ENCODE measurements at regions not wholly inside any gene's neighbourhood (a gene's known extent, or its start where the extent isn't known, plus 50 kb on each side); places are given as distances from the start of the nearest gene placed in this dataset.

DNA sequence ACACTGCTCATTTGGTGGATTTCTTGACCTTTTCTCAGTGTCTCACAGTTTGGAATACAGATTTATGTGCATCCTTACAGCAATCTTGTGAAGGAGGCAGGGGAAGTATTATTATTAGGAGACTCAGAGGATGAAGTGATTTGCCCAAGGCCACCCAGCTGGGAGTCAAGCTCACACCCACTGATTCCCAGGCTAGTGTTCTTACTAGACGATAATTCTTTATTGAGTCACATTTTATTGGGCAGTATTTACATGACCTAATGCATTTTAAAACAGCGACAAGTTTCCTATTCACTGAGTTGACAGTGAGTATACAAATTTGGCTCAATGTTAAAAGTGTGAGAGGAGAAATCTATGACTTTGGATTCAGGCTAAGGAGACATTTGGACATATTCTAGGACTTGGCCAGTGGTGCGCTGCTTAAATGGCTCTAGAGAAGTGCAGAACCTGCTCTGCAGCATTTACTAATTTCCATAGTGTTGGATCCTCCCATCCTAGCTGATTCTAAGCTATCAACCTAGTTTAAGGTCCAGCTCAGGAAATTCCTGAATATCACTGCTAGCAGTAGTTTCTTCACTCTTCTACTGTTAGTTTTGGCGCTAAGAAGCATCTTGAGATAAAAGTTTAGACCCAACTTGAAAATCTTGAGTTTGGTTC, 199.3 kb downstream of the MTX2 start:
- H3K9me3 ChIP-seq = no peaks in the 10 kb centered on the region
- TF ChIP-seq CTCF (IDR thresholded peaks at IDR 0.05; ENCODE audit: low read depth, low read length) = no peak
- no peaks in the 10 kb centered on the region for H3K4me1 ChIP-seq
- DNase-seq = no peak
- H3K27me3 ChIP-seq = no peaks in the 10 kb centered on the region
- no peak overlapping the region for H3K4me3 ChIP-seq (ENCODE audit: low read depth, low read length)
- no peaks in the 10 kb centered on the region for H3K36me3 ChIP-seq

- Histone ChIP-seq H3K4me1 (no peaks in the 10 kb centered on the region), H3K36me3 (no peaks in the 10 kb centered on the region), H3K27me3 (no peaks in the 10 kb centered on the region), H3K9me3 (no peaks in the 10 kb centered on the region), H3K4me3 (ENCODE audit: low read depth, low read length) (no peak overlapping the region)
- no peak for DNase-seq
- TF ChIP-seq CTCF (IDR thresholded peaks at IDR 0.05; ENCODE audit: low read depth, low read length) = no peak
Observed at GRCh38 chr2:176470713-176471112, 201.5 kb downstream of the MTX2 start.

GRCh38 chr2:176471949-176472348, 202.7 kb downstream of the MTX2 start:
- Histone ChIP-seq H3K36me3 (no peaks in the 10 kb centered on the region), H3K9me3 (no peaks in the 10 kb centered on the region), H3K4me1 (no peaks in the 10 kb centered on the region), H3K27me3 (no peaks in the 10 kb centered on the region), H3K4me3 (ENCODE audit: low read depth, low read length) (no peak overlapping the region)
- DNase-seq = no peak
- TF ChIP-seq CTCF (IDR thresholded peaks at IDR 0.05; ENCODE audit: low read depth, low read length) = no peak

DNA sequence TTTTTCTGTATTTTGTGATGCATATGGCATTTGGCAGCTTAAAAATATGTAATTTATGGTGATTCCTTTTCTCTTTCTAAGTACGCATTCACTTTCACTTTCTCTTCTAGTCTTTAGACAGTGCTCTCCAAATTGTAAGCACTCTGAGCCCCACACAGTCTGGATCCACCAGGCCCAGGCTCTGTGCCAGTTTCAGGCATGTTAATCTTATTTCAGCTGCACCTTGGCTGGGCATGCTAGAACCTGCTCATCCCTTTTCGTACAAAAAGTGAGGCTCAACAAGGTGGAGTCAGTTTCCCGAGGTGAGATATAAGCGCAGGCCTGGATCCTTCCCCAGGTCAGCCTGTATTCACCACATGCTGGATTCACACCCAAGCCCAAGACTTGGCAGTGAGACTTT, 203.9 kb downstream of the MTX2 start:
- H3K36me3 ChIP-seq = no peaks in the 10 kb centered on the region
- no peaks in the 10 kb centered on the region for H3K27me3 ChIP-seq
- no peaks in the 10 kb centered on the region for H3K4me1 ChIP-seq
- H3K9me3 ChIP-seq = no peaks in the 10 kb centered on the region
- DNase-seq = peak; percentile 12
- no peak overlapping the region for H3K4me3 ChIP-seq (ENCODE audit: low read depth, low read length)
- TF ChIP-seq CTCF (IDR thresholded peaks at IDR 0.05; ENCODE audit: low read depth, low read length) = no peak

DNA sequence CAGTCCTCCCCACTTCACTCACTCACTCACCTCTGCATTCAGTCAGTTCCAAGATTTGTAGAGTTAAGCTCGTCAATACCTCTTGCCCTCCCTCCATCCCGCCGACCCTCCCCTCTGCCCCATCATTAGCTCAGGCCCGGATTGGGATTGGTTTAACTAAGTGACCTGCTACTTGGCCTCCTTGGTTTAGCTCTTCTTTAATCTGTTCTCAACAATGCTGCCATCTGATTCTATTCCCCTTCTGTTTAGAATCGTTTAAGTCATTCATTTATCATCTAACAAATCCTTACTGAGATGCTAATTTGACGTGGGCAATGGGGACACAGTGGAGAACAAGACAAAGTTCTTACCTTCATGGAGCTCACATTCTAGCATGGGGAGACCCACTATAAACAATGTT, 204.6 kb downstream of the MTX2 start:
- no peak for DNase-seq
- no peak for TF ChIP-seq CTCF (IDR thresholded peaks at IDR 0.05; ENCODE audit: low read depth, low read length)
- Histone ChIP-seq H3K36me3 (no peaks in the 10 kb centered on the region), H3K9me3 (no peaks in the 10 kb centered on the region), H3K4me1 (no peaks in the 10 kb centered on the region), H3K4me3 (ENCODE audit: low read depth, low read length) (no peak overlapping the region), H3K27me3 (no peaks in the 10 kb centered on the region)

- Histone ChIP-seq H3K4me3 (ENCODE audit: low read depth, low read length) (no peak overlapping the region), H3K9me3 (no peaks in the 10 kb centered on the region), H3K27me3 (no peaks in the 10 kb centered on the region), H3K36me3 (no peaks in the 10 kb centered on the region), H3K4me1 (no peaks in the 10 kb centered on the region)
- TF ChIP-seq CTCF (IDR thresholded peaks at IDR 0.05; ENCODE audit: low read depth, low read length) = no peak
- no peak for DNase-seq
Observed at GRCh38 chr2:176477336-176477735, 208.1 kb downstream of the MTX2 start.
